NCI-H446 treated with DMSO at 0.1 percent for 48 hours (cell line): ENCODE measurements at regions not wholly inside any gene's neighbourhood (a gene's known extent, or its start where the extent isn't known, plus 50 kb on each side); places are given as distances from the start of the nearest gene placed in this dataset.
"Not testable (repeated sequence)": the region's sequence is repeated elsewhere in the genome, so short reads cannot be mapped to it uniquely, and the experiment has no call there.

Source experiments
- DNase-seq: peaks from one replicate; lab custom pipeline; 2025; lab: John Stamatoyannopoulos, UW

DNA sequence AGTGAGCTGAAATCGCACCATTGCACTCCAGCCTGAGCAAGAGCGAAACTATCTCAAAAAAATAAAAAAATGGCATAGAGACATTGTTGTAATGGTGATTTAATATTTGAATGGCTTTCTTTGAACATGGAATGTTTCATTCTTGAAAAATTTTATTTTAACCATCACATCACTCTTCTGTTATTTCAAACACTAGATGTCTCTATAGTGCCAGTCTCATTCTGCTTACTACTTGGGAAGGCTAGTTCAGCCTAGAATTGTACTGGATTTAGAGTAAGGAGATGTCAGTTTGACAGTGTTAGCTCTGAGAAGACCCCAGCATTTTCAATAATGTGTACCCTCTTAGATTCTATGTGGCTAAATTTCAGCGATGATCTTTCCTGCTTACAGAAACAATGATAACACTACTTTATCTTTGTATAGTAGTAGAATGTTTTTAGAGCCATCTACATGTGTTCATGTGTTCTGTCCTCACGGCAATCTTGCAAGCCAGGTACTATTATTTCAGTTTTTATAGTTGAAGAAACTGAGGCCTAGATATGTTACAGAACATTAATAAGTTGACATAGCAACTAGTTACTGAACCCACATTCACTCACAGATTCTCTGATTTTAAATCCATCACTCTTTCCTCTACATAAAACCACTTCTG, 142.9 kb upstream of the ZSWIM2 start:
- DNase-seq: no peak

DNA sequence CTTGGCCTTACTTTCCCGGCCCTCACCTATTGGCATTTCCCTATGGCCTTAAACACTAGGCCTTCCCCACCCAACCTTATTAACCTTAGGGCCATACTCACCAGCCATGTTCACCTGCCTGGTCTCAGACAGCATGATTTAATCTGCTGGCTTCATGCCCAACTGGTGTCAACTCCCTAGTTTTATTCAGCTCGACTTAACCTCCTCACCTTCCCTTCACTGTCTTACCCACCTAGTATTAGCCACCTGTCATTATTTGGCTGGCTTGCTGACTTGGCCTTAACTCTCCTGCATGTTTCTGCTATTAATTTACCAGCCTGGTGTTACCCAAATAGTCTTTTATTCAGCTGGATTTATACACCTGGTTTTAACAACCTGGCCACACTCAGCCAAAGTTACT, 136.0 kb upstream of the ZSWIM2 start:
- DNase-seq: no peak

DNA sequence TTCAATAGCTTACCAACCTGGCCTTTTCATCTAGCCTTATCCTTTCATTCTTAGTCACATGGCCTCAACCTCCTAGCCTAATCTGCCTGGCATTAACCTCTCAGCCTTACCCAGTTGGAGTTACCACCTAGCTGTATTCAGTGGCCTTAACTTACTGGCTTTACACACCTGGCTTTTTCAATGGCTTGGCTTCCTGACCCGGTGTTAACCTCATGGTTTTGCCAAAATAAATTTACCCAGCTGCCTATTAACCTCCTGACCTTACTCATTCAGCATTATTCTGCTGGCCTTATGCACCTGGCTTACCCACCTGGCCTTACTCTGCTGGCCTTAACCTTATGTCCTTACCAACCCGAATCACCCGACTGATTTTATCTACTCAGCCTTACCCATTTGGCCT, 135.5 kb upstream of the ZSWIM2 start:
- no peak for DNase-seq

DNA sequence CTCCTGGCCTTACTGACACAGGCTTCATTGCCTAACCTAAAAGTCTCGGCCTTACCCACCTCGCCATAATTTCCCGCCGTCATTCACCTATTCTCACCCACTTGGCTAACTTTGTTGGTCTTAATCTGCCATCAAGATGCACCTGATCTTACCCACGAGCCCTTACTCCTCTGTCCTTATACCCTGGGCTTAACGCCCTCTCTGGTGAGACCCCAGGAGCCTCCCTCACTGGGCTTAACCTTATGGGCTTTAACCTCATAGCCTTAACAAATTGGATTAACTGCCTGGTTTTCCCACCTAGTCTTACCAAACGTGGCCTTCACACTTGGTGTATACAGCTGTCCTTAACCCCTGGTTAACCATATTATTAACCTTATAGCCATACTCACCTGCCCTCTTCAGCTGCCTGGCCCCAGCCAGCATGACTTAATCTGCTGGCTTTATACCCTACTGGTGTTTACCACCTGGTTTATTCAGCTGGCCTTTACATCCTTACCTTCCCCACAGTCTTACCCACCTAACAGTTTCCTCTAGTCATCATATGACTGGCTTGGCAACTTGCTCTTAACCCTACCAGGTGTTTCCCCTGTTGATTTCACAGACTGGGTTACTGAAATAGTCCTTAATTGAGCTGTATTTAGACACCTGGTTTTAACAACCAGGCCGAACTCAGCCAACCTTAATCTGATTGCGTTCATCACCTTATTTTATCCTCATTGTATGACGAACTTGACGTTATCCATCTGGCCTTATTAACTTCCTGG, 132.0 kb upstream of the ZSWIM2 start:
- DNase-seq: no peak

DNA sequence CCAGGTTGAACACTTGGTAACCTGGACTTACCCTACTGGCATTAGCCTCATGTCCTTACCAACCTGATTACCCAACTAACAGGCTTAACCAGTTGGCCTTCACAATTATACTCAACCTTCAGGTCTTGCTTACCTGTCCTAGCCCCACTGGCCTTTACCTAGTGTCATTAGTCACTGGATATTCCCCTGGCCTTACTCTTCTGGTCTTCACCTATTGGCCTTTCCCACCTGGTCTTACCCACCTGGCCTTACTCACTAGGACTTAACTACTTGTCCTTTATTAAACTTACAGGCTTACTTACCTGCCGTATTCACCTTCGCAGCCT, 131.1 kb upstream of the ZSWIM2 start:
- no peak for DNase-seq

DNA sequence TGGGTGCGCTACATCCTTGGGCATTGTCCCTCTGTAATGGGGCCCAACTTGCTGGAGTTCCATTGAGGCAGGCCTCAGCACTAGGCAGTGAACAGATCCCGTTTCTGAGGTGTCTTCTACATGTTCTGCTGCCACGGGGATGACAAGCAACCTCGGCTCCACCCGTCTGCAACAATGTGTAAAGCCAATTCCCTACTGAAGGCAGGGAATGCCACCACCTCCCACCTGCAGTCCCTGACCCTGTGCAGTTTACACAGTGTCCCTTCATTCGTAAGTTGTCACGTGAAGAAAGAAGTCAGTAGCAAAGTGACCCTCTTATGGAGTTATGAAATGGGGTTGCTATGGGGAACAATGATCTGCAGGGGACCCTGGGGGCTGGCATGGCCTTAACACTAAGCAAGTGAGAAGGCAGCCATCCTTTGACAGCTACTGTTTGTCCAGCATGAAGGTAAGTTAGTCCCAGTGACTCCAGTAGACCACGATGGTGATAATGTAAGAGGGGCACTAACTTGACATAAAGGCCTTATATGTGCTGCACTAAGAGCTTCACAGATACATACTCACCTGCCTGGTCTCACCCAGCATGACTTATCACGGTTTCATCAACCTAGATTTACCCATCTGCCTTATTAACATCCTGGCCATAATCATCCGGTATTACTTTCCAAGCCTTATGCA, 130.6 kb upstream of the ZSWIM2 start:
- DNase-seq: no peak

DNA sequence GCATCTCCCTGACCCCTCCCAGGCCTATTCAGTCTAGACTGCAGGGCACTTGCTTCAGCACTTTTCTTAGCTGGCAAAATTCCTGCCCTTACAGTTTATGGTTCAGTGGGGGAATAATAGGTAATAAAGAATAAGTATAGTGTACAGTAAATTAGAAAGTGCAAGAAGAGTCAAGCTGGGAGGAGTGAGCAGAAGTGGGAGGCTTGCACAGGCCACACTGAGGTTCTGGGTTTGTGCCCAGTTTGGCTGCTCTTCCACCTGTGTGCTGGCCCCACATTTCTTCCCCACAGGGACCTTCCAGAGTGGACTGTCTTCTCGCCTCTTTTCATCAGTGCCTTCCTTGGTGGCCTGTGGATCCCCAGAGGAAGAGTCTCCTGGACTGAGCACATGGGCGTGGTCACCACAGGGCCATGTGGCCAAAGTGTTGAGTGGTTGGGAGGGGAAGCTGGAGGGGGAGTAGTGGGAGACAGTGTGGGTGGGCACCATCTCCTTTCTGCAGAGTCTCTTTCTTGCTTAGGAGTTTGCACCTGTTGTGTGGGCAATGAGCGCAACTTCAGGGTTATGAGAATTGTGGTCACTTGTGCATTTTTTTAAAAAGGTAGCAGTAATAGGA, 128.6 kb upstream of the ZSWIM2 start:
- DNase-seq: no peak

DNA sequence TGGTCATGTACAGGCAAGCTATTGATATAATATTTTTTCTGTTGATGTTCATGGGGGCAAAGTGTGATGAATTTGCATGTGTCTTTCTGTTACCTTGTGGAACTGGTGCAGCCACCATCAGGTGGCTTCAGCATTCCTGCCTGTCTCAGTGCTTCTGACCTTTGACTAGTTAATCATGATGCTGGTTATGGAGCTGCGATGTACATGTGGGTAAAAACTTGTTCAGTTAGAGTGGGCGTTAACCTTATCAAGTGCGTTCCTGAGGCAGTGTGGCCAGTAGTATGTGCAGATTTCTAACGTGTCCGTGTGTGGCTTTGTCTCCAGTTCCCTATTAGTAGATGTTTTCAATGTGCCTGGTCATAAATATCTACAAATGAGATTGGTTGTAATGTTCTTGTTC, 127.4 kb upstream of the ZSWIM2 start:
- no peak for DNase-seq

DNA sequence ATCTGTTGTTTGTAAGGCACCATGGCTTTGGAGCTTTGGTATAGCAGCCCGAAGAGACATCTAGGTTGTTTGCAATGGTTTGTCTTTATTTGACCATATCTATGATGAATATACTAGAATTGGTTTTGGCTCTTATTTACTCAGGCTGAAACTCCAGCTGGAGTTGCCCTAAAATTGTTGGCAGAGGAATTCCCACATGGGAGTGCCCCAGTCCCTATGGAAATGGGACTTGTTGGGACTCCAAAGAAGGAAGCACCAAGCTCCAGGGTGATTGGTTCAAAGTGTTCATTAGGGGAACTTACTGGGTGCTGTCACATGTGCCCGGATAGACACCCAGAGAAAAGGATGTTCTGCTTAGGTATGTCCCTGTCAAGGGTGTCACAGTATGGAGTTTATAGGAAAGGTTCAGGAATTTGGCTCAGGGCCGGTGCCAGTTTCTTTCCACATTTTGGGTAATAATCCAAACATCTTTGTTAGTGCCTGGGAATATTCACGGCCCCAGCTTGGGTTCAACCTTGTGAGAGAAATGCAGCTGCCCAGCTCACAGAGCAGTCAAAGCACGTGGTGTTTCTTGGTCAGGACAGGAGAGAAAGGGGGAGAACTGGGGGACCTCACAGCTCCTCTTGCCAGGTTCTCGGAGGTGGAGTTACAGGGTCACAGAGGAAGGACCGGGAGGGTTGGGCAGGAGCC, 123.5 kb upstream of the ZSWIM2 start:
- no peak for DNase-seq

DNA sequence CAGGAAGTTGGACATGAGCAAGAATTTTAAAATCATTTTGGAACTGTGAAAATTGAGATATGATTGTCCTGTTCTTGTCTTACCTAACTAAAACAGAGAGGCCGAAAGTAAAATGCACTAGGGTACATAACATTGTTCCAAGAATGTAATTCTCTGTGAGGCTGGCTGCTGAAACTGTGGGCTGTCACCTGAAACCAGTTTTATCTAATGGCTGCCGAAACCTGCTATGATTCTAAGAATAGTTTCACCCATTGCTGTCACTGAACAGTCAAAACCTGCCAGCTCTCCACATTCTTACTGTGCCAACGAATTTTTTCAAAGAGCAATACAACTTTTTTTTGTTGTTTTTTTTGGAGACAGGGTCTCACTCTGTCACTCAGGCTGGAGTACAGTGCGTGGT, 119.3 kb upstream of the ZSWIM2 start:
- DNase-seq: no peak

DNA sequence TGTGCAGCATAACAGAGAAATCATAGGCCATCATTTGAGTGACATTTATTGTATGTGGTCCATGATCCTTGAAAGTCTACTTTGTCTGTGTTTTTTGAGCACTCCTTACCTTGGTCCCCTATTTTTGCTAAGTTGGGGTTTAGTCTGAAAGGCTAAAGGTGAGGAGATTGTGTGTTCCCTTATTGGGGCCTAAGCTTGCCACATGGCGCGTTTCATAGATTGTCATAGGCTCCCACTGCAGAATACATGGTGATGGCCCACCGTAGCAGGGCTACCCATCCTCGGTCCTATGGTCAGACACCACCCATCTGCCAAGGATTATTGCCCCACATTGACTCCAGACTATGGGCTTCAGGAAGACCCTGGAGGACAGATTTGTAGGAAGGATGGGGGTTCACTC, 117.0 kb upstream of the ZSWIM2 start:
- DNase-seq: no peak

DNA sequence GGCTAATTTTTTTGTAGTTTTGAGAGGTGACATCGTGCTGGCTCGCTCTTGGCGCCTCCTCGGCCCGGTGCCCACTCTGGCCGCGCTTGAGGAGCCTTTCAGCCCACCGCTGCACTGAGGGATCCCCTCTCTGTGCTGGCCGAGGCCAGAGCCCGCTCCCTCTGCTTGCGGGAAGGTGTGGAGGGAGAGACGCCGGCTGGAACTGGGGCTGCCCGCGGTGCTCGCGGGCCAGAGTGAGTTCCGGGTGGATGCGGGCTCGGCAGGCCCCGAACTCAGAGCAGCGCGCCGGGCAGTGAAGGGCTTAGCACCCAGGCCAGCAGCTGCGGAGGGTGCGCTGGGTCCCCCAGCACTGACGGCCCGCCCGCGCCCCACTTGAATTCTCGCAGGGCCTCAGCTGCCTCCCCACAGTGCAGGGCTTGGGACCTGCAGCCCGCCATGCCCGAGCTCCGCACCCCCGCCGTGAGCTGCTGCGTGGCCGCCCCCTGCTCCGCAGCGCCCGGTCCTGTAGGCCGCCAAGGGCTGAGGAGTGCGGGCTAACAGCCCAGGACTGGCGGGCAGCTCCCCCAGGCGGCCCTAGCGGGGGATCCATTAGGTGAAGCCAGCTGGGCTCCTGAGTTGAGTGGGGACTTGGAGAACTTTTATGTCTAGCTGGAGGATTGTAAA, 113.2 kb upstream of the ZSWIM2 start:
- no peak for DNase-seq

DNA sequence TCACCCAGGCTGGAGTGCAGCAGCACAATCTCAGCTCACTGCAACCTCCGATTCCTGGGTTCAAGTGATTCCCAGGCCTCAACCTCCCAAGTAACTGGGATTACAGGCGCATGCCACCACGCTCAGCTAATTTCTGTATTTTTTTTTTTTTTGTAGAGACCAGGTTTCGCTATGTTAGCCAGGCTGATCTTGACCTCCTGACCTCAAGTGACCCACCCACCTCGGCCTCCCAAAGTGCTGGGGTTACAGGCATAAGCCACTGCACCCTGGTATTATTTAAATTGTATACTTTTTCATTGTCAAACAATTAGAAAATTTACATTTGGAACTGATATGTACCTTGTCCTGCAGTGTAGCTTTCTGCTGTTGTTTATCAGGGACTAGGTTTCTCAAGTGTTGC, 111.3 kb upstream of the ZSWIM2 start:
- not testable (repeated sequence) for DNase-seq

DNA sequence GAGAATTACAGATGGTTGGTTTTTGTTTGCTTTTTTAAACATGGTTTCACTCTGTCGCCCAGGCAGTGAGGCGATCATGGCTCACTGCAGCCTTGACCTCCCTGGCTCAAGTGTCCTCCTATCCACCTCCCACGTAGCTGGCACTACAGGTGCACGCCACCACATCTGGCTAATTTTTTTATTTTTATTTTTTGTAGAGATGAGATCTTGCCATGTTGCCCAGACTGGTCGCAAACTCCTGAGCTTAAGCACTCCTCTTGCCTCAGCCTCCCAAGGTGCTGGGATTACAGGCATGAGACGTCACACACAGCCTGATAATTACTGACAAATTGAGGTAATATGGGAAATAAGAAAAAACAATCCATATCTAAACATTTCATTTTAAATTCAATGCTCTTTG, 110.5 kb upstream of the ZSWIM2 start:
- DNase-seq: no peak

DNA sequence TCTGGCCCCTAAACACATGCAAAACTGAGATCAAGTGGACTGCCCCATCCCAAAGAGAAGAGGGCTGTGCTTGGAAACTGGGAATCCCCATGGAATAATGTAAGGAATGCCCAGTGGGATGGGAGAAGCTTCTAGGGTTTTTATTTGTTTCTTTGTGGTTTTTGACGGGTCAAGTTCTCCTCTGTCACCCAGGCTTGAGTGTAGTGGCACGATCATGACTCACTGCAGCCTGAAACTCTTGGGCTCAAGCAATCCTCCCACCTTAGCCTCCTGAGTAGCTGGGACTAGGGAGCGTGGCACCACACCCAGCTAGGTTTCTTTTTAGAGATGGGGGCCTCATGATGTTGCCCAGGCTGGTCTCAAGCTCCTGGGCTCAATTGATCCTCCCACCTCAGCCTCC, 101.7 kb upstream of the ZSWIM2 start:
- DNase-seq: no peak

DNA sequence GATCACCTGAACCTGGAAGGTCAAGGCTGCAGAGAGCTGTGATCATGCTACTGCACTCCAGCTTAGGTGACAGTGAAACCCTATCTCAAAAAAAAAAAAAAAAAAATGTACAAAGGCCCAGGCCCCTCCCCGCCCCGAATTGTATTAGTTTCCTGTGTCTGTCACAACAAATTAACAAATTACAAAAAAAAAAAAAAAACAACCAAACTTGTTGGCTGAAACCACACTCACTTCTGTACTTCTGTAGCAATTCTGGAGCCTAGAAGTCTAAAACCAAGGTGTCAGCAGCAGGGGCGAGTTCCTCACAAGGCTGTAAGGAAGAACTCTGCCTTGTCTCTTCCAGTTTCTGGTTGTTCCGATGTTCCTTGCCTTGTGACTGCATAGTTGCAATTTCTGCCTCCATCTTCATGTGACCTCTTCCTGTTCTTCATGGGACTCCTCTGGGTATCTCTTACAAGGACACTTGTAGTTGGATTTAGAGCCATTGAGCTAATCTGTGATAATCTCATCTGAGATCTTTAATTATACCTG, 100.8 kb upstream of the ZSWIM2 start:
- no peak for DNase-seq

DNA sequence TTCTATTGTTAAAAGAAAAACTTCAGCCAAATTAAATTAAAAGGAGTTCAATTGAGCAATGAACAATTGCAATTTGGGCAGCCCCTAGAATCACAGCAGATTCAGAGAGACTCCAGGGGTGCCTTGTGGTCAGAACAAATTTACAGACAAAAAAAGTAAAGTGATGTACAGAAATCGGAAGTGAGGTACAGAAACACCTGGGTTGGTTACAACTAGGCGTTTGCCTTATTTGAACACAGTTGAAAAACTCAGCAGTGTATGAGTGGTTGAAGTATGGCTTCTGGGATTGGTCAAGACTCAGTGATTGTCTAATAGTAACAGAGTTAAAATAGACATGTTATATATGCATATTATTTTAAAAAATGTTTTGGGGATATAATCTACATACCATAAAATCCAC, 98.5 kb upstream of the ZSWIM2 start:
- DNase-seq: no peak

DNA sequence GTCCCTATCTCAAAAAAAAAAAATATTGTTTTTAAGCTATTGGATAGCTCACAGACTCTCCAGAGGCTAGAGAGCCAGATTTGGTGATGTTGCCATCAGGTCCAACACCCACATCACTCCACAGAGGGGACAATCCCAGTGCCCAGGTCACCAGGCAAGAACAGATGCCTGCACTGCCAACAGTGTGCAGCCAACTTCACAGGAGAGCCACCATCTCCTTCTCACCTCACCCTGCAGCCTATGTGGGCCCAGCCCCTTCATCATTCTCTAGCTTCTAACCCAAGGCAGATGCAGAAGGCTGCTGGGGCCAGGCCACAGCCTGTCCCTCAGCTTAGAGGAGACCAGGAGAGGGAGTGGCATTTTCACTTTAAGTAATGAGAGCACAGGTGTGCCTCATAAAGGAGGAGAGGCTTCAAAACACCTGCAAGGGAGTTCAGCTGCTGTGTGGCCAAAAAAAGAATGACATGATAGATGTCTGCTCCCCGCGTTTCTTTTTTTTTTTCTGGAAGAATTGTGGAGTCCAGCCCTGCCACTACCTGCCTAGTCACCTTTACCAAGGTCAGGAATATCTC, 98.0 kb upstream of the ZSWIM2 start:
- DNase-seq: no peak

DNA sequence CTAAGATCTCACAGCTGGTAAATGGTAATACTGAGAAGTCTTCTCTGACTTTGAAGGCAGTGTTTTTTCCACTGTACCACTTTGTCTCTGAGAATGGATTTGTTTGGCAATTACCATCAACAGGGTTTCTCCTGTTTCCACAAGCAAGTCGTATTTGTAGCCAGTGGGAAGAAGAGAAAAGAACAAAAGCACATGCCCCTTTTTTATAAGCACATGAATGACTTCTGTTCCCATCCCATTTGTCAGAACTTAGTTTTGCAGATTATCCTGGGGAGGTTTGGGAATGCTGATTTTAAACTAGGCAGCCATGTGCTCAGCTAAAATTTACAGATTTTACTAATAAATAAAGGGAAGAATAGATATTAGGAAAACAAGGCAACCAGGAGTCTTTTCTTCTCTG, 92.9 kb upstream of the ZSWIM2 start:
- no peak for DNase-seq

DNA sequence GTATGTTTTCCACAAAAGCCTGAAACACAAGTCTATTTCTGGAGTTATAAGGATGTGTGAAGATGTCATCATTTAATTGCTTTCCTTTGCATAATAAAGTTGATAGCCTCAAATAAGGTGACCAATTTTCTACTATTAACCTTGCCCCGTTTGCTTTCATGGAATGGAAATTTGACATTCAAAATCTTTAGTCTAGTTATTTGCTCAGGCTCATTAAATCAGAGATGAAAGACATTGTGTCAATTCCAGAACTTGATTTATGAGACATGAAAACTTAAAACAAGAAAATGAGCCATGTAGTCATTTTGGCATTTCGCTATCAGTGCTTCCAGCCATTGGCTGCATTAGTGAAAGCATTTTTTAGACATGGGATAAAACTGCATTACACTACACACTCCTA, 91.5 kb upstream of the ZSWIM2 start:
- no peak for DNase-seq

DNA sequence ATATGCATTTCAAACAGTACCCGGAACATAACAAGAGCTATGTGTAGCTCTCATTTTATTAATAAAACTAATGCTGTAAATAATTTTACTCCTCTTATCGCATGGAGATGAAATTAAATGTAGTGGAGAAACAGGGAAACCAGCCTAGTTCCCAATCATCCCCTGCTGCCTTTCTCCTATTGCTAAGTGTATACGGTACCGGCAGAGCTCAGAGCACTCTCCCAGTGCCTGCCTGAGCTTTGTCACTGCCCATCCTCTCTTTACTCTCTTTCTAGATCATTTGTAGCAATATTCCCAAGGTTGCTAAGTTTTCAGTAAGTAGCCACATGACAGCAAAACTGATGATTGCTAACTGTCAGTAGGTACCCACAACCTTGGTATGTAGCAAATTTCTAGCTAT, 85.5 kb upstream of the ZSWIM2 start:
- no peak for DNase-seq

DNA sequence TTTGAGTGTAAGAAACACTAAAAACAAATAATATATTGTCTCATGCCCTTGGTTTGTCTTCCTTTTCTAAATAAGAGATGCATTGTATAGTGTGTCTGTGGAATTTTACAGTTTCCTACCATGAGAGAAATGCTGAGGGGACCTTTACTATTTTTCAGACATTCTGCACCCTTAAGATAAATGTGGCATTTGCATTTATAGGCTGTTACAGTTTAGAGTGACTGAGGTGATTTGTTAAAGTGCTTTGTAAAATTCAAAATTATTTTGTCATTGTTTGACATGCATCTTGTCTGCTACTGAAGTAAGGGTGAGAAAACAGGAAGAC, 78.9 kb upstream of the ZSWIM2 start:
- no peak for DNase-seq
